ENCODE measurements at regions not wholly inside any gene's neighbourhood (a gene's known extent, or its start where the extent isn't known, plus 50 kb on each side); places are given as distances from the start of the nearest gene placed in this dataset.

DNA sequence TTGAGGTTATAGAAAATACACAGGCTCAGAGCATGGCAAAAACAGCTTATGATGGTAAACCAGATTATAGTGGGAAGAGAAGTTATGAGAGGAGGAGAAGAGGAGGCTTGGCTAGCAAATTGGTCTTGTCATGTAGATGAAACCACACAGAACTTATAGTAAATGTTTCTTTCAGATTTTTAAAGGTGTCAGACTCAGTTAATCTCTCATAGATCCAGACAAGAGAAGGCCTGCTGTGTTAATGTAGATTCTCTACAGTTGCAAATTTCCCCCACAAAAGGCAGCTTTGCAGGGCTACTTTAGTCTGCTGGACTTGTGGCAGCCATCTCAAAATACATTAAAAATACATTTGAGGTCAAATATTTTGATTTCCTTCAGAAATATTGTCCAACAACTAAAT lies 1731.7 kb downstream of the ARAP2 start:
- DNase-seq (ENCODE audit: extremely low spot score, unreplicated experiment) = no peak
- TF ChIP-seq, protein P1, sequence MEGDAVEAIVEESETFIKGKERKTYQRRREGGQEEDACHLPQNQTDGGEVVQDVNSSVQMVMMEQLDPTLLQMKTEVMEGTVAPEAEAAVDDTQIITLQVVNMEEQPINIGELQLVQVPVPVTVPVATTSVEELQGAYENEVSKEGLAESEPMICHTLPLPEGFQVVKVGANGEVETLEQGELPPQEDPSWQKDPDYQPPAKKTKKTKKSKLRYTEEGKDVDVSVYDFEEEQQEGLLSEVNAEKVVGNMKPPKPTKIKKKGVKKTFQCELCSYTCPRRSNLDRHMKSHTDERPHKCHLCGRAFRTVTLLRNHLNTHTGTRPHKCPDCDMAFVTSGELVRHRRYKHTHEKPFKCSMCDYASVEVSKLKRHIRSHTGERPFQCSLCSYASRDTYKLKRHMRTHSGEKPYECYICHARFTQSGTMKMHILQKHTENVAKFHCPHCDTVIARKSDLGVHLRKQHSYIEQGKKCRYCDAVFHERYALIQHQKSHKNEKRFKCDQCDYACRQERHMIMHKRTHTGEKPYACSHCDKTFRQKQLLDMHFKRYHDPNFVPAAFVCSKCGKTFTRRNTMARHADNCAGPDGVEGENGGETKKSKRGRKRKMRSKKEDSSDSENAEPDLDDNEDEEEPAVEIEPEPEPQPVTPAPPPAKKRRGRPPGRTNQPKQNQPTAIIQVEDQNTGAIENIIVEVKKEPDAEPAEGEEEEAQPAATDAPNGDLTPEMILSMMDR (IDR thresholded peaks at IDR 0.05) = no peak
- Mint-ChIP-seq H3K9me3 (ENCODE audit: unreplicated experiment) (peaks cover 8% of the 10 kb centered on the region), H3K36me3 (ENCODE audit: unreplicated experiment) (no peaks in the 10 kb centered on the region), H3K4me3 (ENCODE audit: unreplicated experiment) (no peak overlapping the region), H3K4me1 (ENCODE audit: unreplicated experiment) (peaks cover 6% of the 10 kb centered on the region), H3K27ac (ENCODE audit: unreplicated experiment) (no peak overlapping the region), H3K27me3 (ENCODE audit: unreplicated experiment) (no peaks in the 10 kb centered on the region)

DNA sequence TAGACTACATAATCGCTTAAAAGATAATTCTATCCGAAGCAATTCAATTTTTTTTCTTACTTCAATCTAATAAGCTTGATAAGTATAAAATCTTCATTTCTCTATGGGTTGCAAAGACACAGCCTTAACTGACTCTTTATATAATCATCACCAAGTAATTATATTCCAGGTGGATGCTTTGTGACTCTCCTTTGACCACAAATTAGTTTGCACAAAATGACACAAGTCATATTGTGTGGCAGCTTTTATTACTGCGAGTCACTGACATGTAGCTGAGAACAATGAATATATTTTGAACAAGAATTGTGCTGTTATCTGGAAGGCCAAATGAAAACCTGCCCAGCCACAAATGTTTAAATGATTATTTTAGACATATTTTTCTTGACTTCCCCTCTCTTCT lies 1727.8 kb downstream of the ARAP2 start:
- H3K9me3 Mint-ChIP-seq (ENCODE audit: unreplicated experiment) = peaks cover 8% of the 10 kb centered on the region
- no peak overlapping the region for H3K27ac Mint-ChIP-seq (ENCODE audit: unreplicated experiment)
- no peak for DNase-seq (ENCODE audit: extremely low spot score, unreplicated experiment)
- no peaks in the 10 kb centered on the region for H3K36me3 Mint-ChIP-seq (ENCODE audit: unreplicated experiment)
- H3K27me3 Mint-ChIP-seq (ENCODE audit: unreplicated experiment) = no peaks in the 10 kb centered on the region
- TF ChIP-seq, protein P1 (IDR thresholded peaks at IDR 0.05) = no peak
- H3K4me3 Mint-ChIP-seq (ENCODE audit: unreplicated experiment) = no peak overlapping the region
- H3K4me1 Mint-ChIP-seq (ENCODE audit: unreplicated experiment) = peaks cover 6% of the 10 kb centered on the region

DNA sequence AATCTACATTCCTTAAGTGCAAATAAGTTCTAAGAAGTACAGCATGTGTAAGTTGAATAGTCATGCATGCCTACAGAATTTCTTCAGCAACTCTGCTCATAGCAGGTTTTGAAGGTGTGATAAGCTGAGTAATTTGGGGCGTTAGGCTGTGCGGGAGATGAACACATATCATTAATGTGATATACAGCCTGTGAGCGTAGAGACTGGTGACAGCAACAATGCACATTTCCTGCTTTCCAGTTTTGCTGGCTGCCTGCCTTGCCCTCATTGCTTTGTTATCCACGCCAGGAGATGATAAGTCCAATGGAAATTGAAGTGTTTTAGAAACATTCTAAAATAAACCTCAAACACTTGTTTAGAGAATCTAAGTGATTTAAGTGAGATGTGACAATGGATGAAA lies 1709.4 kb downstream of the ARAP2 start:
- Mint-ChIP-seq H3K4me3 (ENCODE audit: unreplicated experiment) (no peak overlapping the region), H3K4me1 (ENCODE audit: unreplicated experiment) (no peaks in the 10 kb centered on the region), H3K36me3 (ENCODE audit: unreplicated experiment) (no peaks in the 10 kb centered on the region), H3K27ac (ENCODE audit: unreplicated experiment) (no peak overlapping the region), H3K27me3 (ENCODE audit: unreplicated experiment) (no peaks in the 10 kb centered on the region), H3K9me3 (ENCODE audit: unreplicated experiment) (no peaks in the 10 kb centered on the region)
- TF ChIP-seq, protein P1 (IDR thresholded peaks at IDR 0.05) = no peak
- no peak for DNase-seq (ENCODE audit: extremely low spot score, unreplicated experiment)

DNA sequence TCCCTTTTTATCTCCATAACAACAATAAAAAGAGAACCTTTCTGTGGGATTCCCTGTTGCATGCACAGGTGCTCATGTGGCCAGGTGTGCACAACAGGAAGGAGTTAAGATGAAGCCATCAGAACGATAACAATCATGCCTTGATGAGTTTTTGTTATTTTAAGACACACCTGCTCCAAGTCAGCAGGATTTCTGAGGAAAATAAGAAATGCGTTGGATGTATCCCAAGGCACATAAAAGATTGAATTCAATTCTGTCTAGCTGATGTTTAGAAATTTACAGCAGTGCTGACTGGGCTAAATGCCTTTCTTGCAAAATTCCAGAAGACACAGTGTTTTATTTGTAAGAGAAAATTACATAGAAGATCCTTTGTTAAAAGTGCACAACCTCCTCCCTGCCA lies 1678.2 kb downstream of the ARAP2 start:
- no peaks in the 10 kb centered on the region for H3K9me3 Mint-ChIP-seq (ENCODE audit: unreplicated experiment)

DNA sequence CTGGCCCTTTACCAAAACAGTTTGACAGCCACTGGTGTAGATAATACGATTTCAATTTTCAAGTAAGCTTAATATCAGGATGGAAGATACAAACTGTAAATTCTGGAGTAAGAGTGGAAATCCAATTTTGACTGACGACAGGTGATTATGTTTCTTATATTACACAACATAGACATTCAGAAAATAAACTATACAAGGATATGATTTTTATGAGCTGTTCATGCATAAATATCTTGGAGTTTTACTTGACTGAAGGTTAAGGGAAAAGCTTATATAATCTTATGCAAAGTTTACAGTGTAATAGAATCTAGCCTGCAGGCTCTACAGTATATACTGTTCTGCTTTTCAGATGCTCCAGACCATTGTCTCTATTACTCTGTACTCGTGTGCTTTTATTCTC lies 1672.3 kb downstream of the ARAP2 start:
- TF ChIP-seq, protein P1 (IDR thresholded peaks at IDR 0.05) = no peak
- Mint-ChIP-seq H3K27ac (ENCODE audit: unreplicated experiment) (no peak overlapping the region), H3K36me3 (ENCODE audit: unreplicated experiment) (no peaks in the 10 kb centered on the region), H3K4me1 (ENCODE audit: unreplicated experiment) (peaks cover 6% of the 10 kb centered on the region), H3K9me3 (ENCODE audit: unreplicated experiment) (peaks cover 1% of the 10 kb centered on the region), H3K27me3 (ENCODE audit: unreplicated experiment) (no peaks in the 10 kb centered on the region), H3K4me3 (ENCODE audit: unreplicated experiment) (no peak overlapping the region)
- no peak for DNase-seq (ENCODE audit: extremely low spot score, unreplicated experiment)

More for the DNA sequence above, 1678.2 kb downstream of the ARAP2 start:
- Mint-ChIP-seq H3K4me3 (ENCODE audit: unreplicated experiment) (no peak overlapping the region), H3K4me1 (ENCODE audit: unreplicated experiment) (peaks cover 7% of the 10 kb centered on the region), H3K36me3 (ENCODE audit: unreplicated experiment) (no peaks in the 10 kb centered on the region), H3K27me3 (ENCODE audit: unreplicated experiment) (no peaks in the 10 kb centered on the region), H3K27ac (ENCODE audit: unreplicated experiment) (peak overlapping the region; percentile 13)
- TF ChIP-seq, protein P1 (IDR thresholded peaks at IDR 0.05) = no peak
- DNase-seq (ENCODE audit: extremely low spot score, unreplicated experiment) = no peak
